Neural progenitor cell (in vitro differentiated cells): ENCODE measurements at regions not wholly inside any gene's neighbourhood (a gene's known extent, or its start where the extent isn't known, plus 50 kb on each side); places are given as distances from the start of the nearest gene placed in this dataset.
"Not testable (repeated sequence)": the region's sequence is repeated elsewhere in the genome, so short reads cannot be mapped to it uniquely, and the experiment has no call there.

Experiments used
- DNase-seq: peaks from one replicate; pipeline ENCODE4 v3.0.0-alpha.2; 2016; ENCODE audit warnings: low spot score
- H2AFZ ChIP-seq: fragments of 200-600 bp; sonication (generic); replicated peaks from 2 replicates; pipeline ENCODE4 v1.6.1; 2016; ENCODE audit warnings: antibody characterized with exemption
- H3F3A ChIP-seq: fragments of 200-600 bp; sonication (generic); 2 replicates; pipeline ENCODE4 v1.6.1; 2016; ENCODE audit warnings: antibody characterized with exemption, low read depth
- H3K27ac ChIP-seq: fragments of 200-600 bp; sonication (generic); 2 replicates; pipeline ENCODE4 v1.5.1; 2016; ENCODE audit warnings: mild to moderate bottlenecking
- H3K27me3 ChIP-seq: fragments of 200-600 bp; sonication (generic); 2 replicates; pipeline ENCODE4 v1.6.1; 2016; ENCODE audit warnings: mild to moderate bottlenecking, moderate library complexity
- H3K36me3 ChIP-seq: fragments of 200-600 bp; sonication (generic); 2 replicates; pipeline ENCODE4 v1.5.1; 2016
- H3K4me1 ChIP-seq: fragments of 200-600 bp; sonication (generic); 2 replicates; pipeline ENCODE4 v1.6.1; 2016; ENCODE audit warnings: mixed run types
- H3K4me2 ChIP-seq: fragments of 200-600 bp; sonication (generic); 2 replicates; pipeline ENCODE4 v1.6.1; 2016
- H3K4me3 ChIP-seq: fragments of 200-600 bp; sonication (generic); 2 replicates; pipeline ENCODE4 v1.5.1; 2016
- H3K79me2 ChIP-seq: fragments of 200-600 bp; sonication (generic); 2 replicates; pipeline ENCODE4 v1.6.1; 2016; ENCODE audit warnings: low read depth
- H3K9ac ChIP-seq: fragments of 200-600 bp; sonication (generic); 2 replicates; pipeline ENCODE4 v1.6.1; 2016
- H3K9me3 ChIP-seq: fragments of 200-600 bp; sonication (generic); 2 replicates; pipeline ENCODE4 v1.5.1; 2016; ENCODE audit warnings: low read depth
- H4K20me1 ChIP-seq: fragments of 200-600 bp; sonication (generic); 2 replicates; pipeline ENCODE4 v1.6.1; 2016; ENCODE audit warnings: low read depth
- H3K27ac Mint-ChIP-seq: 3 replicates; pipeline ENCODE4 v1.8.0; 2021; ENCODE audit warnings: mixed read lengths
- H3K27me3 Mint-ChIP-seq: 2 replicates; pipeline ENCODE4 v1.8.0; 2022; ENCODE audit warnings: low read depth, mild to moderate bottlenecking, inconsistent platforms, moderate library complexity, mixed read lengths; ENCODE audit not compliant: insufficient read depth
- H3K36me3 Mint-ChIP-seq: 3 replicates; pipeline ENCODE4 v1.8.0; 2021; ENCODE audit warnings: mixed read lengths
- H3K4me1 Mint-ChIP-seq: 3 replicates; pipeline ENCODE4 v1.8.0; 2021; ENCODE audit warnings: mixed read lengths
- H3K4me3 Mint-ChIP-seq: 3 replicates; pipeline ENCODE4 v1.8.0; 2021; ENCODE audit warnings: mild to moderate bottlenecking, moderate library complexity, mixed read lengths
- H3K9me3 Mint-ChIP-seq: 3 replicates; pipeline ENCODE4 v1.8.0; 2020; ENCODE audit warnings: mixed read lengths
- EZH2 ChIP-seq: fragments of 200-600 bp; sonication (generic); IDR thresholded peaks from 2 replicates; pipeline ENCODE4 v1.6.1; 2017; ENCODE audit warnings: antibody characterized with exemption, mild to moderate bottlenecking, moderate library complexity
- EZH2phosphoT487 ChIP-seq: fragments of 200-600 bp; sonication (generic); IDR thresholded peaks from 2 replicates; pipeline ENCODE4 v1.6.1; 2017; ENCODE audit warnings: antibody characterized with exemption
- TF ChIP-seq, protein P1 (sequence below): fragments of 200-600 bp; sonication (generic); IDR thresholded peaks from 2 replicates; pipeline ENCODE4 v1.5.1; 2017; ENCODE audit warnings: antibody characterized with exemption, mild to moderate bottlenecking

DNA sequence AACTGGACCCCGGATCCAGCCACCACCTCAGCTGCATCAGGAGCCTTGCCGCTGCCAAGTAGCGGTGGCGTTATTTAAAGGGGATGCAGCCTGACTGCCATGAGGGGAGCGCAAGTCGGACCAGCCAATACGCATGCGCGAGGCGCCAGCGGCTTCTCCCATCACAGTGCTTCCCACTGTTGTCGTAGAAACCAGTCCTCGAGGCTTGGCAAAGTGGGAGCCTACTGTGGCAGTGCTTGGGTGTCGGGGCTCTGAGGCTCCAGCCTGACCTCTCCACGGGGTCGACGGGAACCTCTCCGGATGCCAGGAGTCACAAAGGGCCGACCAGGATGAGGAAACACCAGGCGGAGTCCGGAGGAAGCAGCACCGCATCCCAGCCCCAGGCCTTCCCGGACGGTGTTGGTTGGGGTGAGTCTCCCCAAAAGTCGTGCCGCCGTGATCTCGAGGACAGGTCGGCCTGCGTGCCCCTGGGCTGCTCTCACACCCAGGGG lies 369.6 kb downstream of the ZNF716 start:
- Histone ChIP-seq H3K4me2 (no peak overlapping the region), H3K36me3 (no peaks in the 10 kb centered on the region), H3K4me3 (no peak overlapping the region), H4K20me1 (no peaks in the 10 kb centered on the region), H3K9me3 (peaks cover 9% of the 10 kb centered on the region), H3K27me3 (no peaks in the 10 kb centered on the region), H3K4me1 (no peaks in the 10 kb centered on the region), H3K79me2 (no peaks in the 10 kb centered on the region), H3F3A (no peaks in the 10 kb centered on the region), H2AFZ (no peak overlapping the region), H3K9ac (no peak overlapping the region), H3K27ac (no peak overlapping the region)
- H3K4me1 Mint-ChIP-seq = no peaks in the 10 kb centered on the region
- no peaks in the 10 kb centered on the region for H3K36me3 Mint-ChIP-seq
- no peak overlapping the region for H3K4me3 Mint-ChIP-seq
- H3K27me3 Mint-ChIP-seq = peaks cover 3% of the 10 kb centered on the region
- H3K27ac Mint-ChIP-seq = no peak overlapping the region
- no peak for DNase-seq
- TF ChIP-seq EZH2phosphoT487 (no peak), EZH2 (no peak)
- TF ChIP-seq, protein P1, sequence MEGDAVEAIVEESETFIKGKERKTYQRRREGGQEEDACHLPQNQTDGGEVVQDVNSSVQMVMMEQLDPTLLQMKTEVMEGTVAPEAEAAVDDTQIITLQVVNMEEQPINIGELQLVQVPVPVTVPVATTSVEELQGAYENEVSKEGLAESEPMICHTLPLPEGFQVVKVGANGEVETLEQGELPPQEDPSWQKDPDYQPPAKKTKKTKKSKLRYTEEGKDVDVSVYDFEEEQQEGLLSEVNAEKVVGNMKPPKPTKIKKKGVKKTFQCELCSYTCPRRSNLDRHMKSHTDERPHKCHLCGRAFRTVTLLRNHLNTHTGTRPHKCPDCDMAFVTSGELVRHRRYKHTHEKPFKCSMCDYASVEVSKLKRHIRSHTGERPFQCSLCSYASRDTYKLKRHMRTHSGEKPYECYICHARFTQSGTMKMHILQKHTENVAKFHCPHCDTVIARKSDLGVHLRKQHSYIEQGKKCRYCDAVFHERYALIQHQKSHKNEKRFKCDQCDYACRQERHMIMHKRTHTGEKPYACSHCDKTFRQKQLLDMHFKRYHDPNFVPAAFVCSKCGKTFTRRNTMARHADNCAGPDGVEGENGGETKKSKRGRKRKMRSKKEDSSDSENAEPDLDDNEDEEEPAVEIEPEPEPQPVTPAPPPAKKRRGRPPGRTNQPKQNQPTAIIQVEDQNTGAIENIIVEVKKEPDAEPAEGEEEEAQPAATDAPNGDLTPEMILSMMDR = no peak
- H3K9me3 Mint-ChIP-seq = peaks cover 45% of the 10 kb centered on the region

DNA sequence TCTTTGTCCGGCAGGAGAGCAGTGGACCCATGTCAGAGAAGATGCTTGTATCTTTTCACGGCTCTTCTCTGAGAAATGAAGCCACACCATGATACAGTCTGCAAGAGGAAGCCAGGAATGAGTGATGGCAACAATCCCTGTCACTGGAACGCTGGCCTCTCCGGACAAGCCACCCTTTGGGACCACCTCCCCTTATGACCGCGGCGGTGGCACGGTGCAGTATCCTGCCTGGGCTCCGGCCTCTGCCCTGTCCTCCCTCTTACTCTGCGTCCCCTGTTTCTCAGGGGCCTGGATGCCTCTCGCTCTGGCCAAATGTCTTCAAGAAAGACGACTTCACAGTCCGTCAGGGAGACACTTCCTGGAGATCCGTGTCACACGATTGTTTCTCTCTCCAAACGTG lies 370.5 kb downstream of the ZNF716 start:
- no peak overlapping the region for H3K4me3 ChIP-seq
- no peaks in the 10 kb centered on the region for H3K36me3 ChIP-seq
- H3K27ac ChIP-seq = no peak overlapping the region
- no peak overlapping the region for H3K9ac ChIP-seq
- TF ChIP-seq, protein P1 = no peak
- no peak for TF ChIP-seq EZH2
- no peaks in the 10 kb centered on the region for H3K36me3 Mint-ChIP-seq
- H3K4me1 ChIP-seq = no peaks in the 10 kb centered on the region
- peaks cover 4% of the 10 kb centered on the region for H3K9me3 ChIP-seq
- no peaks in the 10 kb centered on the region for H4K20me1 ChIP-seq
- no peak overlapping the region for H3K4me3 Mint-ChIP-seq
- DNase-seq = no peak
- no peak overlapping the region for H3K27ac Mint-ChIP-seq
- no peaks in the 10 kb centered on the region for H3K4me1 Mint-ChIP-seq
- no peak overlapping the region for H2AFZ ChIP-seq
- peaks cover 3% of the 10 kb centered on the region for H3K27me3 Mint-ChIP-seq
- no peaks in the 10 kb centered on the region for H3K79me2 ChIP-seq
- no peaks in the 10 kb centered on the region for H3F3A ChIP-seq
- peaks cover 49% of the 10 kb centered on the region for H3K9me3 Mint-ChIP-seq
- H3K4me2 ChIP-seq = no peak overlapping the region
- no peaks in the 10 kb centered on the region for H3K27me3 ChIP-seq

DNA sequence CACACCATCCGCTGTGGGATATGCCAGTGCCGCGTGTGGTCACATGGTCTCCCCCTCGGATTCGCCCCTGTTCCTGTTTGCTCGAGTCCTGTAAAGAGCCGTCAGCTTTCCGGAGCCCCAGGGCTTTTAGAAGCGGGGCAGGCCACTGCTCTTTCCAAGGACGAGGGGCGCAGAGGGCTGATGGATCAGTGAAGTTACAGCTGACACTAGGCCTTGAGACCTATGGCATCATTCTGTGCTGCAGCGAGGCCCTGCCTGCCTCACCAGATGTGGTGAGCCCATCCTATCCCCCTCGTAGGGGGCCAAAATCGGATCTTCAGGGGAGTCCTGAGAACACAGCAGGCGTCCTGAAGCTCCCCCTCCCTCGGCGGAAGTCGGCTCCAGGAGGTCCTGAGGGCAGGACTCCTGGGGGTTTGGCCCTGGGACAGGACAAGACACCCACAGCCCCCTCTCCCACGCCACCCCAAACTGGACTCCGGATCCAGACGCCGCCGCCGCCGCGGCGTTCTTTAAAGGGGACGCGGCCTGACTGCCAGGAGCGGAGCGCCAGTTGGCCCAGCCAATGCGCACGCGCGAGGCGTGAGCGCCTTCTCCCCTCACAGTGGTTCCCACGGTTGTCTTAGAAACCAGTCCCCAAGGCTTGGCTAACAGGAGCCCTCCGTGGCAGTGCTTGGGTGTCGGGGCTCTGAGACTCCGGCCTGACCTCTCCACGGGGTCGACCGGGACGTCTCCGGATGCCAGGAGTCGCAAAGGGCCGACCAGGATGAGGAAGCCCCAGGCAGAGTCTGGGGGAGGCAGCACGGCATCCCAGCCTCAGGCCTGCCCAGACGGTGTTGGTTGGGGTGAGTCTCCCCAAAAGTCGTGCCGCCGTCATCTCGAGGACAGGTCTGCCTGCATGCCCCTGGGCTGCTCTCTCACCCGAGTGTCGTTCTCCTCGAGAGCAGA lies 371.7 kb downstream of the ZNF716 start:
- Mint-ChIP-seq H3K27me3 (peaks cover 3% of the 10 kb centered on the region), H3K9me3 (peaks cover 47% of the 10 kb centered on the region), H3K27ac (no peak overlapping the region), H3K4me1 (no peaks in the 10 kb centered on the region), H3K36me3 (no peaks in the 10 kb centered on the region), H3K4me3 (no peak overlapping the region)
- Histone ChIP-seq H4K20me1 (no peaks in the 10 kb centered on the region), H3K4me2 (no peak overlapping the region), H3K27me3 (no peaks in the 10 kb centered on the region), H3K4me3 (no peak overlapping the region), H3K79me2 (no peaks in the 10 kb centered on the region), H3K9me3 (peaks cover 2% of the 10 kb centered on the region), H3K9ac (no peak overlapping the region), H3K4me1 (no peaks in the 10 kb centered on the region), H2AFZ (no peak overlapping the region), H3K27ac (no peak overlapping the region), H3K36me3 (no peaks in the 10 kb centered on the region), H3F3A (no peaks in the 10 kb centered on the region)
- TF ChIP-seq EZH2 = no peak
- no peak for TF ChIP-seq EZH2phosphoT487
- TF ChIP-seq, protein P1 = no peak
- no peak for DNase-seq

DNA sequence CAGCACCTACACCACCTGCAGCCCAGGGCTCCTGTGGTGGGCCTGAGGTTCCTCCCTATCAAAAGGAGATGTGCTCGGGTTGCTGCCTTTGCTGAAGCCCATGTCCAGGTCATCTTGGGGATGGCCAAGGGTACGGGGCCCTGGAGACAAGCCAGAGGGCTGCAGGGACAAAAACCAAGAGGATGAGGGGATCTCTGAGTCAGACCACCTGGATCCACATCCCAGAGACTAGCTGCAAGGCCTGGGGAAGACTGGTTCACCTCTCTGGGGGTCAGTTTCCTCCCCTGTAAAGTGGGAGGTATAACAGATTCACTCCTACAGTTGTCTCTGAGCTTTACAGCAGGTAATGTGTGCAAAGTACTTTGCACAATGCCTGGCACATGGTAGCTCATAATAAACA lies 376.6 kb downstream of the ZNF716 start:
- H3K27me3 ChIP-seq, H3K4me2 ChIP-seq, H3K9ac ChIP-seq, H3K79me2 ChIP-seq, H3K27me3 Mint-ChIP-seq, H2AFZ ChIP-seq, H3K4me3 ChIP-seq, H3K4me1 ChIP-seq, H3K36me3 Mint-ChIP-seq, H3K4me3 Mint-ChIP-seq, DNase-seq, H4K20me1 ChIP-seq, H3K27ac Mint-ChIP-seq, H3K4me1 Mint-ChIP-seq, H3K36me3 ChIP-seq, H3K27ac ChIP-seq, H3F3A ChIP-seq, H3K9me3 ChIP-seq: not testable (repeated sequence)
- peaks cover 21% of the 10 kb centered on the region for H3K9me3 Mint-ChIP-seq

DNA sequence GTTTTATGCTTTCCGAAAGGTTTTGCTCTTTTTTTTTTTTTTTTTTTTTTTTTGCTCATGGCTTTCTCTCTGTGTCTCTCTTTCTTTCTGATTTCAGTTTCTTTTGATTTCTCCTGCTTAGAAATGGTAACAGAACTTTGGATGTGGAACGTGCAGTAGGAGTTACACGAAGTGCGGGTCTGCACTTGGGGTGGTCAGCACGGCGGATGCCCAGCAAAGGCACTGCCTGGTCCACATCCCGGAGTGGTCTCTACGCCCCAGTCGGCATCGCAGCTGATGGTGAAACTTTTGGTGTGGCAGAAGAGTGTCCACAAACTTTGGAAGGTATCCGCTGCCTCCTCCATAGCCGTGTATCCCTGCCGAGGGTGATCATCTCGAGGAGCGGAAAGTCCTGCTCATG lies 385.2 kb downstream of the ZNF716 start:
- not testable (repeated sequence) for H3K27me3 ChIP-seq, H3K36me3 Mint-ChIP-seq, H3K4me1 ChIP-seq, H3K4me2 ChIP-seq, H3K79me2 ChIP-seq, H3K9me3 Mint-ChIP-seq, H3K27ac ChIP-seq, H3F3A ChIP-seq, H3K4me1 Mint-ChIP-seq, H3K9ac ChIP-seq, H3K27me3 Mint-ChIP-seq, H3K9me3 ChIP-seq, H3K36me3 ChIP-seq, H3K27ac Mint-ChIP-seq, DNase-seq, H3K4me3 ChIP-seq, H4K20me1 ChIP-seq, H2AFZ ChIP-seq, H3K4me3 Mint-ChIP-seq
